GM23248 (cell line): ENCODE measurements at regions not wholly inside any gene's neighbourhood (a gene's known extent, or its start where the extent isn't known, plus 50 kb on each side); places are given as distances from the start of the nearest gene placed in this dataset.

Experiments
- DNase-seq: peaks from one replicate; pipeline ENCODE4 v3.0.0-alpha.2; 2015
- H2AFZ ChIP-seq: fragments of 200-600 bp; sonication (generic); 2 replicates; pipeline ENCODE4 v1.6.1; 2016; ENCODE audit warnings: antibody characterized with exemption
- H3F3A ChIP-seq: fragments of 200-600 bp; sonication (generic); 2 replicates; pipeline ENCODE4 v1.6.1; 2016; ENCODE audit warnings: mild to moderate bottlenecking, antibody characterized with exemption, mixed run types; ENCODE audit not compliant: insufficient read depth
- H3K27ac ChIP-seq: fragments of 200-600 bp; sonication (generic); 2 replicates; pipeline ENCODE4 v1.5.1; 2016; ENCODE audit warnings: mild to moderate bottlenecking
- H3K27me3 ChIP-seq: fragments of 200-600 bp; sonication (generic); replicated peaks from 2 replicates; pipeline ENCODE4 v1.6.1; 2016; ENCODE audit warnings: mild to moderate bottlenecking; ENCODE audit not compliant: insufficient read depth
- H3K36me3 ChIP-seq: fragments of 200-600 bp; sonication (generic); 2 replicates; pipeline ENCODE4 v1.6.1; 2016; ENCODE audit warnings: low read depth, mild to moderate bottlenecking
- H3K4me1 ChIP-seq: fragments of 200-600 bp; sonication (generic); 2 replicates; pipeline ENCODE4 v1.6.1; 2016; ENCODE audit warnings: mild to moderate bottlenecking; ENCODE audit not compliant: insufficient read depth
- H3K4me2 ChIP-seq: fragments of 200-600 bp; sonication (generic); one replicate; pipeline ENCODE4 v1.6.1; 2016; ENCODE audit warnings: mild to moderate bottlenecking; ENCODE audit not compliant: unreplicated experiment
- H3K4me3 ChIP-seq: fragments of 200-600 bp; sonication (generic); 2 replicates; pipeline ENCODE4 v1.5.1; 2016; ENCODE audit warnings: mild to moderate bottlenecking
- H3K79me2 ChIP-seq: fragments of 200-600 bp; sonication (generic); 2 replicates; pipeline ENCODE4 v1.6.1; 2016; ENCODE audit warnings: mild to moderate bottlenecking; ENCODE audit not compliant: insufficient read depth
- H3K9ac ChIP-seq: fragments of 200-600 bp; sonication (generic); 2 replicates; pipeline ENCODE4 v1.6.1; 2016; ENCODE audit warnings: mild to moderate bottlenecking
- H3K9me2 ChIP-seq: fragments of 200-600 bp; sonication (generic); 2 replicates; pipeline ENCODE4 v1.6.1; 2016; ENCODE audit warnings: mixed run types, mild to moderate bottlenecking, moderate library complexity; ENCODE audit not compliant: insufficient read depth
- H3K9me3 ChIP-seq: fragments of 200-600 bp; sonication (generic); one replicate; pipeline ENCODE4 v1.6.1; 2017; ENCODE audit warnings: low read depth
- H4K20me1 ChIP-seq: fragments of 200-600 bp; sonication (generic); 2 replicates; pipeline ENCODE4 v1.6.0; 2016; ENCODE audit not compliant: insufficient read depth
- EZH2 ChIP-seq: fragments of 200-600 bp; sonication (generic); IDR thresholded peaks from 2 replicates; pipeline ENCODE4 v1.6.1; 2018; ENCODE audit warnings: antibody characterized with exemption, mild to moderate bottlenecking; ENCODE audit not compliant: insufficient read depth, poor library complexity, severe bottlenecking
- EZH2phosphoT487 ChIP-seq: fragments of 200-600 bp; sonication (generic); IDR thresholded peaks from 2 replicates; pipeline ENCODE4 v1.6.1; 2018; ENCODE audit warnings: antibody characterized with exemption, moderate library complexity, mild to moderate bottlenecking, low read depth; ENCODE audit not compliant: insufficient read depth
- WGBS, 2 experiments: methylation state at CpG; one replicate each; pipeline ENCODE4 v1.1.6; 2015 to 2017; ENCODE audit warnings: low lambda C conversion rate in 2 of 2, low coverage in 1 of 2; ENCODE audit errors: missing lambda C conversion rate in 2 of 2; 5-methylcytosine and 5-hydroxymethylcytosine counted together
- in situ Hi-C: fragments of 300-500 bp; cut with MboI; formaldehyde crosslinking; loops from 2 replicates; pipeline ENCODE4 v1.15.0; 2020

DNA sequence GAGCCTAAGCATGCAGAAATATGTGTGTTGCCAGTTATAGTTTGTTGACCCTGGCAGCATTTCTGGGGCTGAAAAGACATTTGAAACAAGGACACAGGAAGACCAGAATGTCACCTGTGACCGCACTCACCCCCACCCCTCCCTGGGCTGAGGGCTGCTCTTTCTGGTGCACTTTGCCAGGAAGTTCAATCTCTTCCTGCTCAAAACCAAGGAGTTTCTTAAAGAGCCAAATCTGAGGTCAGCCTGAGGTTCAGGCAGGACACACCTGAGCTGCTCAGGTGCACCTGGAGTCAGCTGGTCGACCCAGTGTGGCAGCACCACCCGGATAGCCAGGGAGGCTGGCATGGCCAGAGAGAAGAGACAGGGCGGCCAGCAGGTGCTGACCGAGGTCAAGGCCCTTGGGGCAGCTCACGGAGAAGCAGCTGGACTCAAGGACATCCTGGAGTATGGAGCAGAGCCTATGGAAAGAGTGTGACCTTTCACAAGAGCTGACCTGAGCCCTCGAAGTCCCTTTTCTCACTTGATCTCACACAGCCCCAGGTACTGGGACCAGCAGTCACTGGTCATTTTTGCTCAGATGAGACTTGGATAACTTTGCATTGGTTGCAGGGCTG is 376.9 kb upstream of the IRX4 start:
- WGBS, 2 experiments = 21 to 39% methylated on average over 7 of the region's 7 CpGs
- in situ Hi-C loops = no loop called here
- H3K4me3 ChIP-seq = no peak overlapping the region
- no peaks in the 10 kb centered on the region for H3K4me1 ChIP-seq
- no peaks in the 10 kb centered on the region for H3K79me2 ChIP-seq
- no peaks in the 10 kb centered on the region for H3K27me3 ChIP-seq
- no peak overlapping the region for H2AFZ ChIP-seq
- no peaks in the 10 kb centered on the region for H3K9me3 ChIP-seq
- H3K9me2 ChIP-seq = no peaks in the 10 kb centered on the region
- H3K27ac ChIP-seq = no peak overlapping the region
- no peak overlapping the region for H3K4me2 ChIP-seq
- no peak for TF ChIP-seq EZH2
- TF ChIP-seq EZH2phosphoT487 = no peak
- DNase-seq = no peak
- H3K9ac ChIP-seq = no peak overlapping the region
- no peaks in the 10 kb centered on the region for H3F3A ChIP-seq
- H4K20me1 ChIP-seq = no peaks in the 10 kb centered on the region
- no peaks in the 10 kb centered on the region for H3K36me3 ChIP-seq

DNA sequence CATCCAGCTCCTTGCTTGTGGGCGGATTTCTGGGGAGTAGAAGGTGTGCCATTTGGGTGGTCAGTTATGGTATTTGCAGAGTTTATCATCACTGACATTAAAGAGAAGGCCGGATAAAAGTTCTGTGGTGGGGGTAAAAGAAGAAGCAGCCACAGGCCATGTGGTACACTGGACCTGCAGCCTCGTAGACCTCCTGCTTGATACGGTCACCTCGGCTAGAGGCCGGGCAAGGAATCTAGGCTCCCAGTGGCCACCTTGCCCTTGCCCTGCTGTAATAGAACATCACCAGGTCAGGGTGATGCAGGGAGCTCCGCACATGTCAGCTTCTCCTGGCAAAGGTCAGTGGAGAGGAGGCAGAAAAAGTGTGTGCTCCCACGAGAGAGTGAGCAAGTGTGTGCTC is 376.1 kb upstream of the IRX4 start:
- H3K27me3 ChIP-seq = no peaks in the 10 kb centered on the region
- no peak overlapping the region for H3K4me2 ChIP-seq
- H4K20me1 ChIP-seq = no peaks in the 10 kb centered on the region
- H2AFZ ChIP-seq = no peak overlapping the region
- 52 to 58% methylated on average over 8 of the region's 8 CpGs for WGBS, 2 experiments
- DNase-seq = no peak
- H3K36me3 ChIP-seq = no peaks in the 10 kb centered on the region
- no peak for TF ChIP-seq EZH2
- no peak for TF ChIP-seq EZH2phosphoT487
- H3F3A ChIP-seq = no peaks in the 10 kb centered on the region
- H3K4me3 ChIP-seq = no peak overlapping the region
- H3K9ac ChIP-seq = no peak overlapping the region
- H3K9me2 ChIP-seq = no peaks in the 10 kb centered on the region
- in situ Hi-C loops = no loop called here
- H3K27ac ChIP-seq = no peak overlapping the region
- H3K4me1 ChIP-seq = no peaks in the 10 kb centered on the region
- no peaks in the 10 kb centered on the region for H3K9me3 ChIP-seq
- no peaks in the 10 kb centered on the region for H3K79me2 ChIP-seq

DNA sequence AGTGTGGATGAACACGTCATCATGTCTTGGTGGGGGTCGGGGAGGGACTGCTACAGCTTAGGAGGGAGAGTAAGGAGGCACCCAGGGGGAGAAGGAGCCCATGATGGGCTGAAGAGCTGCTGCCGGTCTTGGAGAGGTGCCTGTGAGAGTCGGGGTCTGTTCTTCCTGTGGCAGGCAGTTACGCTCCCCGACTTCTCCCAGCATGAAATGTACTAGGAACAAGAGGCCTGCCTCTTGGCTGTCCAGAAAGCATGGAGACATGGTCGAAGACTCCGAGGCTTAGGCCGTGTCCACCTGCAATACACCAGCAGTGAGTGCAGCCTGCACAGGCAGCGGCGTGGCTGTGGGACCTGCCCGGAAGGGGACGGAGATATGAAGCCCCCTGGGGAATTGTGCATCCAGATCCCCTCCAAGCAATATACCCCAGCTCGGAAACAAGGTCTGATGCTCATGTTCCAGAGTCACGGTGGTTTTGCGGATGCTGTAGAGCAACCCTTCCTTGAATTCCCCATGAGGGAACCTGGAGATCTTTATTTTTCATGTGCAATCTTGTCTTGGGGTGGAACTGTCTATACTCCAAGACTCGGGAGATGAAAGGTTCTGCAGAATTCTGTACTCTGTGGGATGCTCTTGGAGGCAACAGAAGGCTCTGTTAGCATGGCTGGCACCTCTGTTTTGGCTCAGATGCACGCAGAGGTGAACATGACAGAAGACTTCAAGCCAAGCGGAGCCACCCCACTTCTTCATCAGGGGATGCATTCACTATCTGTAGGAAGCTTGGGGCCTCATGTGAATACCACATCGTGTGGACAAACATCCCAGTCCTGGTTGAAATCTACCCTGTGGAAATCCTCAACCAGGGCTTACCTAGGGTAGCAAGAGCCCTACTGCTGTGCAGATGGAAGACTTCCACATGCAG is 374.9 kb upstream of the IRX4 start:
- no peaks in the 10 kb centered on the region for H3K4me1 ChIP-seq
- no peaks in the 10 kb centered on the region for H3K27me3 ChIP-seq
- H3K4me3 ChIP-seq = no peak overlapping the region
- in situ Hi-C loops = no loop called here
- no peaks in the 10 kb centered on the region for H3K36me3 ChIP-seq
- no peaks in the 10 kb centered on the region for H3K79me2 ChIP-seq
- no peak overlapping the region for H3K27ac ChIP-seq
- no peak for TF ChIP-seq EZH2phosphoT487
- no peak for TF ChIP-seq EZH2
- 50 to 57% methylated on average over 20 of the region's 20 CpGs for WGBS, 2 experiments
- no peak overlapping the region for H2AFZ ChIP-seq
- H3K9ac ChIP-seq = no peak overlapping the region
- H3K9me2 ChIP-seq = no peaks in the 10 kb centered on the region
- DNase-seq = no peak
- H3K4me2 ChIP-seq = no peak overlapping the region
- H4K20me1 ChIP-seq = no peaks in the 10 kb centered on the region
- no peaks in the 10 kb centered on the region for H3F3A ChIP-seq
- no peaks in the 10 kb centered on the region for H3K9me3 ChIP-seq

DNA sequence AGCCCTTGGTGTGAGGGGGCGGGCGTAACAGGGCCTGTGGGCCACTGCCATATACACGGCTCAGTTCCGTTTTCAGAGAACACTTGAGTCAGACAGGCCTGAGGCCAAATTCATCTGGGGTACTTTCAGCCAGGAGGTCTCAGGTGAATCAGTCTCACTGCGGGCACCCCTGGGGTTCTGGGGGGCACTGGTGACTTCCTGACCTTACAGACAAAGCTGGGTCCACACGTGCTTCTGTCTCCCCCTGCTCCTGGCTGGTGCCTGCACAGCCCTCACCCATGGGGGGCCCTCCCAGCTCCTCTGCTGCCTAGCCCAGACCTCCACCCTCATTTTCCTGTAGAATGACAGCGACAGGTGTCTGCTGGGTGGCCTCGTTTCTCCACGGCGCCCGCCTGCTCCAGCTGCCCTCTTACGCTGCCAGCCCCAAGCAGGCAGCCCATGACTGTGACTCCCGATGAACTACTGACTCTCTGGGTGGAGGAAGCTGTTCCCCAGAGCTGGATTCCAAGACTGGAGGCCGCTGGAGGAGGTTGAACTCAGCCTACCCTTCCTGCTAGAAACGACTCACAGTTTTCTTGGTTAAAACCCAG is 374.1 kb upstream of the IRX4 start:
- H3K9ac ChIP-seq = no peak overlapping the region
- 55 to 66% methylated on average over 14 of the region's 15 CpGs for WGBS, 2 experiments
- H3K79me2 ChIP-seq = no peaks in the 10 kb centered on the region
- in situ Hi-C loops = no loop called here
- no peak overlapping the region for H2AFZ ChIP-seq
- no peaks in the 10 kb centered on the region for H3K9me3 ChIP-seq
- no peaks in the 10 kb centered on the region for H4K20me1 ChIP-seq
- no peaks in the 10 kb centered on the region for H3K9me2 ChIP-seq
- H3K27ac ChIP-seq = no peak overlapping the region
- DNase-seq = no peak
- no peak for TF ChIP-seq EZH2phosphoT487
- TF ChIP-seq EZH2 = no peak
- no peaks in the 10 kb centered on the region for H3K27me3 ChIP-seq
- no peaks in the 10 kb centered on the region for H3F3A ChIP-seq
- no peak overlapping the region for H3K4me3 ChIP-seq
- no peaks in the 10 kb centered on the region for H3K4me1 ChIP-seq
- no peaks in the 10 kb centered on the region for H3K36me3 ChIP-seq
- H3K4me2 ChIP-seq = no peak overlapping the region
